GM19239 (cell line): ENCODE measurements at regions not wholly inside any gene's neighbourhood (a gene's known extent, or its start where the extent isn't known, plus 50 kb on each side); places are given as distances from the start of the nearest gene placed in this dataset.
A peak's percentile ranks its signal among the peaks of the same experiment; 100 is the strongest.
"Not testable (repeated sequence)": the region's sequence is repeated elsewhere in the genome, so short reads cannot be mapped to it uniquely, and the experiment has no call there.

ENCODE experiments used
- DNase-seq: peaks from one replicate; pipeline ENCODE4 v3.0.0; 2011; ENCODE audit warnings: low spot score; ENCODE audit not compliant: insufficient read length
- FAIRE-seq: peaks from 2 replicates; lab custom pipeline; 2011; peaks lifted over from hg19 to GRCh38; lab: Jason Lieb, UNC

- DNase-seq (no peak), FAIRE-seq (no peak)
These were observed 181.4 kb upstream of the TUBA3C start for GRCh38 chr13:19362946-19363510.

DNA sequence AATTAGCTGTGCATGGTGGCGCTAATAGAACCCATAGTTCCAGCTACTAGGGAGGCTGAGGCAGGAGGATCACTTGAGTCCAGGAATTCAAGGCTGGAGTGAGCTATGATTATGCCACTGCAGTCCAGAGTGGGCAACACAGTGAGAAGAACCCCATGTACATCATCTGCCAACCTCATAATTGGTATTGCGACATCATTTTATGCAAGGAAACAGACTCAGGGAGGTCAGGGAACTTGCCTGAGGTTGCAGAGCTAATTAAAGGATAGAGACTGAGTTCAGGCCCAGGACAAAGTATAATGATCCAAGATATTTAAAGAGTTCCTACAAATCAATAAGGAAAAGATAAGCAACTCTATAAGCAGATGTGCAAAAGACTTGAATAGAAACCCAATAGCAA, 178.1 kb upstream of the TUBA3C start:
- not testable (repeated sequence) for FAIRE-seq, DNase-seq

GRCh38 chr13:19345916-19346422, 164.3 kb upstream of the TUBA3C start:
- no peak for FAIRE-seq

GRCh38 chr13:19345158-19345557, 163.5 kb upstream of the TUBA3C start:
- DNase-seq, result no peak
- peak; percentile 28 for FAIRE-seq

More at GRCh38 chr13:19345916-19346422, 164.3 kb upstream of the TUBA3C start:
- no peak for DNase-seq

GRCh38 chr13:19344585-19345120, 163.0 kb upstream of the TUBA3C start:
- DNase-seq, result not testable (repeated sequence)
- peak; percentile 70 for FAIRE-seq

DNA sequence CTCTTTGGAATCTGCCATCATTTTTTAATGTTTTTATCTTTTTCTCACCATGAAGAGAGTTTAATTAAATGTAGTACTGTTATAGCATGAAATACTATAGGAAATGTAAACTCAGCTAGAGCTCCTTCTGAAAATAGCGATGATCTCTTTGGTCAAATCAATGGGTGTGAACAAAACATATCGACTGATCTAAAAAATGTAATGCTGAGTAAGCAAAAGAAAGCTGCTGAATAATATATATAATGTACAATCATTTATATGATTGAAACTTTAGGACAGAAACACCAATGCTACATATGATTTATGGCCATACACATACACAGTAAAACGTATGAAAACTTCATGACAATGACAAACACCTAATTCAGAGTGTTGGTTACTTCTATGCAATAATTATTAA, 150.8 kb upstream of the TUBA3C start:
- FAIRE-seq (no peak), DNase-seq (no peak)

- FAIRE-seq (no peak), DNase-seq (no peak)
These were observed 147.7 kb upstream of the TUBA3C start for GRCh38 chr13:19329365-19329764.

DNA sequence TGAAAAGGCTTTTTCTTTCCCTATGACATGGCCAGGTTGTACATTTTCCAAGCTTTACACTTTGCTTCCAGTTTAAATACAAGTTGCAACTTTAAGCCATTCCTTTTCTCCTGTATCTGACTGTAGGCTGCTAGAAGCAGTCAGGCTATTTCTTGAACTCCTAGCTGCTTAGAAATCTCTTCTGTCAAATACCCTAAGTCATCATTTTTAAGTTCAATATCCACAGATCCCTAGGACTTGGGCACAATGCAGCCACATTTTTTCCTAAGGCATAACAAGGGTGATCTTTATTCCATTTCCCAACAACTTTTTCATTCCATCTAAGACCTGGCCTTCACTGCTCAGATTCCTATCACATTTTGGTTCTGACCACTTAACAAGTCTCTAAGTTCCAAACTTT, 142.7 kb upstream of the TUBA3C start:
- no peak for FAIRE-seq

GRCh38 chr13:19321222-19321621, 139.6 kb upstream of the TUBA3C start:
- FAIRE-seq (no peak), DNase-seq (no peak)

More for the DNA sequence above, 142.7 kb upstream of the TUBA3C start:
- DNase-seq, result no peak

GRCh38 chr13:19305434-19305833, 123.8 kb upstream of the TUBA3C start:
- DNase-seq (no peak), FAIRE-seq (no peak)

DNA sequence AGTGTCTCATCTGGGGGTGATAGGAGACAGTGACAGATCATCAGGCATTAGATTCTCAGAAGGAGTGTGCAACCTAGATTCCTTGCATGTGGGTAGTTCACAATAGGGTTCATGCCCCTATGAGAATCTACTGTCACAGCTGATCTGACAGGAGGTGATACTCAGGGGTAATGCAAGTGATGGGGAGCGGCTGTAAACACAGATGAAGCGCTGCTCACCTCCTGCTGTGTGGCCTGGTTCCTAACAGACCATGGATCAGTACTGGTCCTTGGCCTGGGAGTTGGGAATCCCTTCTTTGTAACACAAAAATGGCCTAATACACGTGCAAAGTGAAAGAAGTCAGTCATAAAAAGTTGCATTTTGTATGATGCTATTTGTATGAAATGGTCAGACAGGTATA, 107.6 kb upstream of the TUBA3C start:
- DNase-seq, result no peak

DNA sequence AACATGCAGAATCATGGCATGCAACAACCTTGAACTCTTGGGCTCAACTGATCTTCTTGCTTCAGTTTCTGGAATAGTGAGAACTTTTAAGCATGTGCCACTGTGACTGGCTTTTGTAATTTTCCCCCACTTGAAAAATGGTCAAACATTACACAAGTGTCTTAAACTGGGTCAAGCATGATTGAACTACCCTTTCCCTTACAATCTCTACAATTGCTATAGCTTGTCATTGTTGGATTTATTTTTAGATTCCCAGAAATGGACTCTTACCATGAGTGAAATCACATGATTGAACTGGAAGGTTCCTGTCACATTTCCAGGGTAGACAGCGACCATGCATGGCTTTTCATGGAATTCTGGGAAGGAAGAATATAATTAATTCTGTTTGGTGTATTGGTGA, 102.2 kb upstream of the TUBA3C start:
- DNase-seq, result no peak
- no peak for FAIRE-seq

More for the DNA sequence above, 107.6 kb upstream of the TUBA3C start:
- FAIRE-seq, result no peak

DNA sequence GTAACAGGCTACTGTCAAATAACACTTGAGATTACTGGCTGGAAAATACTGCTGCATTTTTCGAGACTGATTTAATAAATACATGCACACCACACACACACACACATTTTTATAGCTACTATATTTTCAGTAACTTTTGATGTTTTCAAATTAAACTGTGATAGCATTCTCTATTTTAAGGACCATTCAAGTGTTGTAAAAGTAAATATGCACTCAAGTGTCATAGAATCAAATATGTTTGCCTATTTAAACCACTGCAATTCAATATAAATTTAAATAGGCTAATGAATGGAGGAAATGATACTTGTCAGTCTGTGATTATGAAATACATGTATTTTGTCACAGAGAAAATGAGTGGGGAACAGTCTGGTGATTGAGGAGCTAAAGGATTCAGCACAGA, 86.7 kb upstream of the TUBA3C start:
- FAIRE-seq (no peak), DNase-seq (no peak)

DNA sequence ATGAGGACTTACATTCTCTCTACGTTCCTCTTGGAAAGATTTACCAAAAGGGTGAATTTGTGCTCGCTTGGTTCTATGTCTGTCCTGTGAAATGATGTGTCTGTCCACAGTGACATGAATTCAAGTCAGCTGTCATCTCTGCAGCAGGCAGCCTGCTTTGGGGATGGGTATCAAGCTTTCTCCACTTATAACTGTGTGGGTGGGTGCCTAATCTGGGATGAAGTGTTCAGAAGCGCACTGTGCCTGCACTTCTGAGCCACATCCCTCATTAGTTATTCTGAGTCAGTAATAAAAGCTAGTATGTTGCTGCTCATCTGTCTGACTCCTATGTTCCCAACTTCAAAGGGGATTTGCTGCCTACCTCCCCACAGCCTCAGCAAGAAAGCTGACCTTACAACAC, 86.1 kb upstream of the TUBA3C start:
- no peak for DNase-seq
- FAIRE-seq, result no peak

DNA sequence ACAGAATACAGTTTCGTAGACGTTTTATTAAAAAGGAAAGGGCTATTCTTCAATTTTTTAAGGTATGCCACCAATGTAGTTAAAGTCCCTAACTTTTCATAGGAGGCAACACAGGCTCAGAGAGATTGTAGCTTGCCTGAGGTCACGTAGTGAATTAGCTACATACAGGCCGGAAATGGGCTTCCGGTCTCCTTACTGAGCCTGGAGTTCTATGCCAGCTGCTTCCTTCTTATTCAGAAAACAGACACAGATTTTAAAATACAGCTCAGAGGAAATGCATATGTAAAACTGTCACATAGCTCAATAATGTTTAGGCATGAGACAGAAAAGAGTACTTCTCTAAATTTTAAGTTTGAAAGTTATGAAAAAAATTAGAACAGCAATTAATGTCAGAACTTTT, 85.4 kb upstream of the TUBA3C start:
- FAIRE-seq (no peak), DNase-seq (no peak)

DNA sequence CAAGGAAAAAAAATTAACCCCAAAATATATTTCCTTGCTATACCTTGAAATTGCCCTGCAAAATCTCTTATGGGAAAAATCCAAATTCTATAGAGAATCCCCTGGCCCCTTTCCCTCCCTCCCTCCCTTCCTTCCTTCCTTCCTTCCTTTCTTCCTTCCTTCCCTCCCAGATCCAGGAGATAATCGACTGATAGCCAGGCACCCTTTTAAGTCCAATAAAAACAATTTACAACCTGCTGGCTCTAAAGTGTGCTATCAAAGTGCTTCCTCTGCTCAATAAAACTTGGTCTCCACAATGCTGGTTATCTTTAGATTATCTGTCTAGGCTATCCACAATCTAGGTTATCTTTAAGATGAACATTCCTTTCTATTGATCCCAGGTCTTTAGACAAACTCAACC, 83.1 kb upstream of the TUBA3C start:
- DNase-seq, result no peak
- no peak for FAIRE-seq

DNA sequence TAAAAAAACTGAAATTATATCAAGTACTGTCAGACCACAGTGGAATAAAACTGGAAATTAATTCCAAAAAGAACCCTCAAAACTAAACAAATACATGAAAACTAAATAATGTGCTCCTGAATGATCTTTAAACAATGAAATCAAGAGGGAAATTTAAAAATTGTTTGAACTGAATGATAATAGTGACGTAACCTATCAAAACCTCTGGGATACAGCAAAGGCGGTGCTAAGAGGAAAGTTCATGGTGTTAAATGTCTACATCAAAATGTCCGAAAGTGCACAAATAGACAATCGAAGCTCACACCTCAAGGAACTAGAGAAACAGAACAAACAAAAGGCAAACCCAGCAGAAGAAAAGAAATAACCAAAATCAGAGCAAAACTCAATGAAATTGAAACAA, 70.8 kb upstream of the TUBA3C start:
- FAIRE-seq, result no peak
- DNase-seq, result no peak

DNA sequence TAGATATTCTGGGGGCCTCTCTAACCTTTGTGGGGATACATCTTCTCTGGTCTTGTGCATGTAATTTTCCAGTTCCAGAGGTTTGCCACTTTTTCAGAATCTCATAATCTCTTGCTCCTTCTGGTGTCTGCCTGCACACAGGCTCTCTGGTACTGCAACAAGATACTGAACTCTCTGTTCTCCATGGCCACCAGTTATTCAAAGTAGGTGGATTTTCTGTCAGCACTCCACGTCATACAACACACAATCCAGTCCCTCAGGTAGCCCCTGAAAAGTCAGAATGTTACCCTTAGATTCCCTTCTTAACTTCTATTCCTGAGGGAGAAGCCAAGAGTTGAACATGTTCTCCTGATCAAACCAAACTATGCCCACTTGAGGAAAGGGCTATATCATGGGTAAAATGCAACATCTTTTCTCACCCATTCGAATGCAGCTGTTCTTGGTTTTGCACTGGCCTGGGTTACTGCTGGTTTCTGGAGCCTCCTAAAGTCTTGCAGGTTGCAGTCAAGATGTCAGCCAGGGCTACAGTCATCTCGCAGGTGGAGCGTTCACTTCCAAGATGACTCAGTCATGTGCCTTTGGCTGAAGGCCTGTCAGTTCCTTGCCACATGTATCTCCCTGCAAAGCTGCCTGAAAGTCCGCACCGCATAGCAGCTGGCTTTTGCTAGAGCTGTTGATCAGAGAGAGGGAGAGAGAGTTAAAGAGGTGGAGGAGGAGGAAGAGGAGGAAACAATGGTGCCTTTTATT, 57.7 kb upstream of the TUBA3C start:
- FAIRE-seq (no peak), DNase-seq (no peak)
